Ectodermal cell (in vitro differentiated cells): ENCODE measurements at regions not wholly inside any gene's neighbourhood (a gene's known extent, or its start where the extent isn't known, plus 50 kb on each side); places are given as distances from the start of the nearest gene placed in this dataset.

Source experiments
- H3K27ac ChIP-seq: 2 replicates; pipeline ENCODE4 v1.7.0; 2013; ENCODE audit warnings: mild to moderate bottlenecking, low read depth, low read length; ENCODE audit not compliant: insufficient read depth, poor library complexity, severe bottlenecking
- H3K27me3 ChIP-seq: 2 replicates; pipeline ENCODE4 v1.7.0; 2013; ENCODE audit warnings: mild to moderate bottlenecking, low read length; ENCODE audit not compliant: insufficient read depth, control insufficient read depth, poor library complexity, severe bottlenecking
- H3K36me3 ChIP-seq: one replicate; pipeline ENCODE4 v1.7.0; 2013; ENCODE audit warnings: low read length; ENCODE audit not compliant: control insufficient read depth, insufficient read depth
- H3K4me1 ChIP-seq: one replicate; pipeline ENCODE4 v1.7.0; 2013; ENCODE audit warnings: low read length; ENCODE audit not compliant: control insufficient read depth, insufficient read depth
- H3K4me3 ChIP-seq: 2 replicates; pipeline ENCODE4 v1.7.0; 2013; ENCODE audit warnings: low read depth, low read length, control low read depth; ENCODE audit not compliant: insufficient read depth
- H3K9me3 ChIP-seq: 2 replicates; pipeline ENCODE4 v1.7.0; 2013; ENCODE audit warnings: mild to moderate bottlenecking, low read length, moderate library complexity; ENCODE audit not compliant: control insufficient read depth
- WGBS, 2 experiments: methylation state at CpG; one replicate each; pipeline ENCODE4 v1.1.7; 2013; ENCODE audit warnings: missing lambda C conversion rate in 2 of 2; 5-methylcytosine and 5-hydroxymethylcytosine counted together

GRCh38 chr2:236886456-236886855, 199.2 kb upstream of the COPS8 start:
- H3K36me3 ChIP-seq, result no peaks in the 10 kb centered on the region
- H3K9me3 ChIP-seq, result no peaks in the 10 kb centered on the region
- 93 to 94% methylated on average over 8 of the region's 8 CpGs for WGBS, 2 experiments
- no peaks in the 10 kb centered on the region for H3K27me3 ChIP-seq
- H3K4me1 ChIP-seq, result peaks cover 10% of the 10 kb centered on the region
- no peak overlapping the region for H3K4me3 ChIP-seq
- H3K27ac ChIP-seq, result no peak overlapping the region

- H3K27ac ChIP-seq, result no peak overlapping the region
- no peak overlapping the region for H3K4me3 ChIP-seq
- peaks cover 10% of the 10 kb centered on the region for H3K4me1 ChIP-seq
- H3K27me3 ChIP-seq, result no peaks in the 10 kb centered on the region
- no peaks in the 10 kb centered on the region for H3K36me3 ChIP-seq
- WGBS, 2 experiments, result 91 to 93% methylated on average over 5 to 6 of the region's 6 CpGs
- H3K9me3 ChIP-seq, result no peaks in the 10 kb centered on the region
These were observed 198.2 kb upstream of the COPS8 start for GRCh38 chr2:236887531-236887930.

- Histone ChIP-seq H3K9me3 (no peaks in the 10 kb centered on the region), H3K4me3 (no peak overlapping the region), H3K36me3 (no peaks in the 10 kb centered on the region), H3K27me3 (no peaks in the 10 kb centered on the region), H3K4me1 (peaks cover 10% of the 10 kb centered on the region), H3K27ac (no peak overlapping the region)
- 94 to 96% methylated on average over 15 of the region's 15 CpGs for WGBS, 2 experiments
These were observed 197.5 kb upstream of the COPS8 start for GRCh38 chr2:236887953-236888793.

- Histone ChIP-seq H3K27ac (no peak overlapping the region), H3K4me1 (peaks cover 10% of the 10 kb centered on the region), H3K36me3 (no peaks in the 10 kb centered on the region), H3K9me3 (no peaks in the 10 kb centered on the region), H3K4me3 (no peak overlapping the region), H3K27me3 (no peaks in the 10 kb centered on the region)
- 89 to 94% methylated on average over 24 of the region's 24 CpGs for WGBS, 2 experiments
These were observed 196.6 kb upstream of the COPS8 start for GRCh38 chr2:236888794-236889780.

GRCh38 chr2:236889791-236890704, 195.6 kb upstream of the COPS8 start:
- H3K4me3 ChIP-seq, result no peak overlapping the region
- peaks cover 10% of the 10 kb centered on the region for H3K4me1 ChIP-seq
- 93% methylated on average over 21 to 22 of the region's 22 CpGs for WGBS, 2 experiments
- H3K36me3 ChIP-seq, result no peaks in the 10 kb centered on the region
- H3K27ac ChIP-seq, result no peak overlapping the region
- no peaks in the 10 kb centered on the region for H3K9me3 ChIP-seq
- no peaks in the 10 kb centered on the region for H3K27me3 ChIP-seq

GRCh38 chr2:236892721-236893120, 193.0 kb upstream of the COPS8 start:
- Histone ChIP-seq H3K9me3 (no peaks in the 10 kb centered on the region), H3K27ac (no peak overlapping the region), H3K27me3 (no peaks in the 10 kb centered on the region), H3K36me3 (no peaks in the 10 kb centered on the region), H3K4me3 (no peak overlapping the region), H3K4me1 (peaks cover 10% of the 10 kb centered on the region)
- 83% methylated on average over 7 of the region's 7 CpGs for WGBS, 2 experiments

GRCh38 chr2:236894791-236895190, 190.9 kb upstream of the COPS8 start:
- H3K9me3 ChIP-seq, result no peaks in the 10 kb centered on the region
- H3K36me3 ChIP-seq, result no peaks in the 10 kb centered on the region
- H3K27ac ChIP-seq, result no peak overlapping the region
- H3K27me3 ChIP-seq, result no peaks in the 10 kb centered on the region
- H3K4me1 ChIP-seq, result peaks cover 5% of the 10 kb centered on the region
- 93 to 97% methylated on average over 5 to 6 of the region's 6 CpGs for WGBS, 2 experiments
- no peak overlapping the region for H3K4me3 ChIP-seq

GRCh38 chr2:236895497-236895896, 190.2 kb upstream of the COPS8 start:
- Histone ChIP-seq H3K36me3 (no peaks in the 10 kb centered on the region), H3K4me1 (peaks cover 5% of the 10 kb centered on the region), H3K27ac (no peak overlapping the region), H3K4me3 (no peak overlapping the region), H3K9me3 (no peaks in the 10 kb centered on the region), H3K27me3 (no peaks in the 10 kb centered on the region)
- WGBS, 2 experiments, result 92 to 99% methylated on average over 2 to 3 of the region's 3 CpGs

GRCh38 chr2:236896688-236897087, 189.0 kb upstream of the COPS8 start:
- Histone ChIP-seq H3K27me3 (no peaks in the 10 kb centered on the region), H3K27ac (no peak overlapping the region), H3K4me1 (peaks cover 5% of the 10 kb centered on the region), H3K4me3 (no peak overlapping the region), H3K9me3 (no peaks in the 10 kb centered on the region), H3K36me3 (no peaks in the 10 kb centered on the region)
- 98 to 99% methylated on average over 5 of the region's 5 CpGs for WGBS, 2 experiments
